SK-N-SH (cell line): ENCODE measurements at regions not wholly inside any gene's neighbourhood (a gene's known extent, or its start where the extent isn't known, plus 50 kb on each side); places are given as distances from the start of the nearest gene placed in this dataset.
"Not testable (repeated sequence)": the region's sequence is repeated elsewhere in the genome, so short reads cannot be mapped to it uniquely, and the experiment has no call there.

Experiments used
- CTCF ChIA-PET: fragments of 300-600, 350-600 bp; formaldehyde crosslinking; extraction: SDS; loops from one replicate; lab custom pipeline; 2021; lab: Yijun Ruan, JAX
- POLR2A ChIA-PET: fragments of 350-600 bp; sonication (Branson Sonifier 250); formaldehyde crosslinking; extraction: SDS; loops from one replicate; lab custom pipeline; 2020; ENCODE audit warnings: antibody characterized with exemption, inconsistent platforms; lab: Yijun Ruan, JAX
- DNase-seq: peaks from one replicate; pipeline ENCODE4 v3.0.0; 2012
- H2AFZ ChIP-seq: fragments of 200-600 bp; sonication (generic); 2 replicates; pipeline ENCODE4 v1.8.1; 2016; ENCODE audit warnings: antibody characterized with exemption, mild to moderate bottlenecking, low read depth
- H3F3A ChIP-seq: fragments of 200-600 bp; sonication (generic); replicated peaks from 2 replicates; pipeline ENCODE3; 2016; ENCODE audit warnings: antibody characterized with exemption, mild to moderate bottlenecking; ENCODE audit not compliant: insufficient read depth
- H3K27ac ChIP-seq, 2 experiments: fragments of 200-500 bp in 1 of 2; fragments of 200-600 bp in 1 of 2; sonication (Bioruptor generic) in 1 of 2; sonication (generic), shearing (Covaris generic) in 1 of 2; 2 replicates each; pipeline versions ENCODE4 v1.5.1 to v1.6.1; 2014 to 2016; ENCODE audit warnings: low read depth in 2 of 2, inconsistent platforms in 1 of 2, low read length in 1 of 2, mild to moderate bottlenecking in 1 of 2, mixed read lengths in 1 of 2
- H3K27me3 ChIP-seq: fragments of 200-600 bp; sonication (generic), shearing (Covaris generic); 2 replicates; pipeline ENCODE4 v1.6.1; 2016; ENCODE audit warnings: mixed run types; ENCODE audit not compliant: insufficient read depth
- H3K36me3 ChIP-seq, 2 experiments: fragments of 200-500 bp in 1 of 2; fragments of 200-600 bp in 1 of 2; sonication (Bioruptor generic) in 1 of 2; sonication (generic) in 1 of 2; replicated peaks in 1 of 2; 2 replicates each; pipeline versions ENCODE3 to v1.5.1; 2014 to 2016; ENCODE audit warnings: low read length in 1 of 2, mild to moderate bottlenecking in 1 of 2; ENCODE audit not compliant: insufficient read depth in 2 of 2, control insufficient read depth in 1 of 2
- H3K4me1 ChIP-seq, 2 experiments: fragments of 200-500 bp in 1 of 2; fragments of 200-600 bp in 1 of 2; sonication (Bioruptor generic) in 1 of 2; sonication (generic), shearing (Covaris generic) in 1 of 2; 2 replicates each; pipeline versions ENCODE4 v1.5.1 to v1.6.1; 2014 to 2016; ENCODE audit warnings: low read depth in 1 of 2, low read length in 1 of 2, mixed run types in 1 of 2; ENCODE audit not compliant: insufficient read depth in 2 of 2, control insufficient read depth in 1 of 2
- H3K4me2 ChIP-seq: fragments of 200-600 bp; sonication (generic), shearing (Covaris generic); 2 replicates; pipeline ENCODE4 v1.6.1; 2017; ENCODE audit warnings: mixed run types
- H3K4me3 ChIP-seq, 2 experiments: fragments of 200-500 bp in 1 of 2; fragments of 200-600 bp in 1 of 2; sonication (Bioruptor generic) in 1 of 2; sonication (generic), shearing (Covaris generic) in 1 of 2; 2 replicates each; pipeline versions ENCODE4 v1.5.1 to v1.8.1; 2014 to 2016; ENCODE audit warnings: low read depth in 2 of 2, inconsistent platforms in 1 of 2, low read length in 1 of 2, mild to moderate bottlenecking in 1 of 2, mixed read lengths in 1 of 2, moderate library complexity in 1 of 2
- H3K79me2 ChIP-seq: fragments of 200-600 bp; sonication (generic); 2 replicates; pipeline ENCODE4 v1.8.1; 2017; ENCODE audit warnings: mild to moderate bottlenecking; ENCODE audit not compliant: insufficient read depth
- H3K9ac ChIP-seq: fragments of 200-600 bp; sonication (generic); 2 replicates; pipeline ENCODE4 v1.6.1; 2017; ENCODE audit warnings: mixed run types
- H3K9me2 ChIP-seq: fragments of 200-600 bp; sonication (generic); 2 replicates; pipeline ENCODE4 v1.6.1; 2017; ENCODE audit warnings: mixed run types
- H3K9me3 ChIP-seq: fragments of 200-600 bp; sonication (generic); 2 replicates; pipeline ENCODE4 v1.6.1; 2017; ENCODE audit warnings: mixed run types, mild to moderate bottlenecking, moderate library complexity
- H4K20me1 ChIP-seq: fragments of 200-600 bp; sonication (generic); 2 replicates; pipeline ENCODE4 v1.6.1; 2017; ENCODE audit warnings: mild to moderate bottlenecking, mixed run types; ENCODE audit not compliant: insufficient read depth
- EP300 ChIP-seq, 2 experiments: IDR thresholded peaks; 2 replicates each; pipeline versions ENCODE4 v1.4.0 to v1.6.1; 2012; ENCODE audit warnings: borderline replicate concordance in 1 of 2, low read depth in 1 of 2, low read length in 1 of 2
- FOXJ3 ChIP-seq: sonication (generic); formaldehyde crosslinking; IDR thresholded peaks from 2 replicates; pipeline ENCODE4 v1.5.1; 2020; ENCODE audit warnings: mild to moderate bottlenecking, missing genetic modification reagents
- MEF2A ChIP-seq: IDR thresholded peaks from 2 replicates; pipeline ENCODE4 v1.4.0; 2012; ENCODE audit warnings: low read depth, borderline replicate concordance
- NRF1 ChIP-seq: IDR thresholded peaks from 2 replicates; pipeline ENCODE4 v1.6.1; 2012; ENCODE audit warnings: low read depth, mild to moderate bottlenecking, low read length
- RAD21 ChIP-seq: IDR thresholded peaks from 2 replicates; pipeline ENCODE4 v1.6.1; 2012; ENCODE audit warnings: mild to moderate bottlenecking, low read length
- RXRA ChIP-seq: IDR thresholded peaks from 2 replicates; pipeline ENCODE4 v1.4.0; 2012; ENCODE audit warnings: low read depth, mild to moderate bottlenecking, borderline replicate concordance
- SIN3A ChIP-seq: IDR thresholded peaks from 2 replicates; pipeline ENCODE4 v1.6.1; 2012; ENCODE audit warnings: low read depth, mild to moderate bottlenecking, low read length, moderate library complexity, borderline replicate concordance
- SMC3 ChIP-seq: IDR thresholded peaks from 2 replicates; pipeline ENCODE4 v1.6.1; 2012; ENCODE audit warnings: low read depth, low read length, improper control_type of control experiment
- TEAD4 ChIP-seq: IDR thresholded peaks from 2 replicates; pipeline ENCODE4 v1.4.0; 2012; ENCODE audit warnings: mild to moderate bottlenecking, borderline replicate concordance; ENCODE audit not compliant: insufficient read depth
- USF2 ChIP-seq: fragments of 150-350 bp; IDR thresholded peaks from 2 replicates; pipeline ENCODE4 v1.6.1; 2017; ENCODE audit warnings: antibody characterized with exemption, low read length, low read depth, borderline replicate concordance
- WGBS: methylation state at CpG from one replicate; pipeline ENCODE4 v1.1.6; 2017; ENCODE audit warnings: low lambda C conversion rate; 5-methylcytosine and 5-hydroxymethylcytosine counted together
- TF ChIP-seq, protein P1 (sequence below): fragments of 200-600 bp; sonication (generic); IDR thresholded peaks from 2 replicates; pipeline ENCODE4 v1.6.1; 2017; ENCODE audit warnings: antibody characterized with exemption, mild to moderate bottlenecking, moderate library complexity

DNA sequence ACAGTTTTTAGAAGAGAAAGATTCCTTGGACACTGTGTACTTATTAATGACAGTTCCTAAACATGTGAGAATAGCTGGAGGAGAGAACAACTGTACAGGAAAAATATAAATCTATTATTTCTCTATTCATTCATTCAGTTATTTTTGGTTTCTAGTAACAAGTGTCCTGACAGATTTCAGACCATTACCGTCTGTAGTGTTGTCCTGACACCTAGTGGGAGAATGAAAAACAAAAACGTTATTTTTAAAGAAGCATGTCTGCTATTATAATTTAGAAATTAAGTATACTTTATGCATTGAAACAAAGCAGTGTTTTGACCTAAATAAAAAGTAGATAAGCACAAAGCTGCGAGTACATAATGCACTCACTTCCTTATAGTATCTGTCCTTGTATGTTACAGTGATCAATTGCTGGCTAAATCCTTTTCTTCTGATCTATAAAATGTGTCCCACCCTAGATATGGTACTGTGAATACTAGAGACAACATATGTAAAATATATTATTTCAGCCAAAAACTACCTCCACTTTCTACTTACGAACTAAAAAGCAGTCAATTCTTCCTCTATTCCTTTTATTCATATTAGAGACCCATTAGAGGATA lies 575.6 kb downstream of the ARL4A start:
- 2% methylated on average over 4 of the region's 4 CpGs for WGBS

DNA sequence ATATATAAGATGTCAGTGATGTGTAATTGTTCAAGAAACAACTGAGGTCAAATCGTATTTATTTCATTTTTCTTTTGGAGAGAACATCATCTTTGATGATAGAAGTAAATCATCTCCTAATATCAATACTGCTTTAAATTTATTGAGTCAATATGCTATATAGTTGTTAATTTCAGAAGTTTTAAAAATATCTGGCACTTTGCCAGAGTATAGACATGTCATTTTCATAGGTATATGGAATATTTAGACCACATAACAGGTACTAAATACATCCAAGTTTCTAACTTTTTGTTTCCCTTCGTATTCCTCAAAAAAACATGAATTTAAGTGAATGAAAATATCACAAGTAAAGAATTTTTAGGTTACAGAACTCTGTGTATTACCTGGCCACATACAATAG lies 577.8 kb downstream of the ARL4A start:
- Histone ChIP-seq H4K20me1 (no peaks in the 10 kb centered on the region), H3K27ac (no peak overlapping the region), H3K4me2 (no peak overlapping the region), H3K79me2 (no peaks in the 10 kb centered on the region), H3K36me3 (no peaks in the 10 kb centered on the region), H3K4me3 (no peak overlapping the region), H3K4me1 (no peaks in the 10 kb centered on the region), H3F3A (no peaks in the 10 kb centered on the region), H3K27me3 (no peaks in the 10 kb centered on the region; the same call in 1 of the 2 replicates), H3K9me3 (no peaks in the 10 kb centered on the region), H2AFZ (no peak overlapping the region), H3K9ac (no peak overlapping the region), H3K9me2 (no peaks in the 10 kb centered on the region)
- WGBS, result 15% methylated on average over 2 of the region's 2 CpGs
- CTCF ChIA-PET, result interaction anchor here (1.6 to 2.8 kb wide), 2 partner anchors 627 to 740 kb away, joined by 8 to 13 read pairs; no protein-coding TSS in a partner anchor
- DNase-seq, result no peak
- POLR2A ChIA-PET, result no interaction called here
- no peak for TF ChIP-seq RXRA
- TF ChIP-seq MEF2A, result no peak
- TF ChIP-seq FOXJ3 (CRISPR knock-in tag), result no peak
- TF ChIP-seq SIN3A, result no peak
- TF ChIP-seq TEAD4, result no peak
- TF ChIP-seq USF2, result no peak
- no peak for TF ChIP-seq EP300 (IDR thresholded peaks at IDR 0.05; ENCODE audit: borderline replicate concordance in 1 of 2, low read depth in 1 of 2, low read length in 1 of 2)

More for the DNA sequence above, 575.6 kb downstream of the ARL4A start:
- DNase-seq, result peak; percentile 5
- H3F3A ChIP-seq, result no peaks in the 10 kb centered on the region
- no peaks in the 10 kb centered on the region for H3K9me2 ChIP-seq
- H3K9ac ChIP-seq, result no peak overlapping the region
- H2AFZ ChIP-seq, result no peak overlapping the region
- no peak overlapping the region for H3K4me2 ChIP-seq
- no peaks in the 10 kb centered on the region; the same call in 1 of the 2 replicates for H3K27me3 ChIP-seq
- peak; percentile 90 for TF ChIP-seq RAD21
- 0 out of 2 replicates have a peak, but pooled peaks have one; percentile 4 for TF ChIP-seq NRF1
- TF ChIP-seq, protein P1, sequence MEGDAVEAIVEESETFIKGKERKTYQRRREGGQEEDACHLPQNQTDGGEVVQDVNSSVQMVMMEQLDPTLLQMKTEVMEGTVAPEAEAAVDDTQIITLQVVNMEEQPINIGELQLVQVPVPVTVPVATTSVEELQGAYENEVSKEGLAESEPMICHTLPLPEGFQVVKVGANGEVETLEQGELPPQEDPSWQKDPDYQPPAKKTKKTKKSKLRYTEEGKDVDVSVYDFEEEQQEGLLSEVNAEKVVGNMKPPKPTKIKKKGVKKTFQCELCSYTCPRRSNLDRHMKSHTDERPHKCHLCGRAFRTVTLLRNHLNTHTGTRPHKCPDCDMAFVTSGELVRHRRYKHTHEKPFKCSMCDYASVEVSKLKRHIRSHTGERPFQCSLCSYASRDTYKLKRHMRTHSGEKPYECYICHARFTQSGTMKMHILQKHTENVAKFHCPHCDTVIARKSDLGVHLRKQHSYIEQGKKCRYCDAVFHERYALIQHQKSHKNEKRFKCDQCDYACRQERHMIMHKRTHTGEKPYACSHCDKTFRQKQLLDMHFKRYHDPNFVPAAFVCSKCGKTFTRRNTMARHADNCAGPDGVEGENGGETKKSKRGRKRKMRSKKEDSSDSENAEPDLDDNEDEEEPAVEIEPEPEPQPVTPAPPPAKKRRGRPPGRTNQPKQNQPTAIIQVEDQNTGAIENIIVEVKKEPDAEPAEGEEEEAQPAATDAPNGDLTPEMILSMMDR, result peak; percentile 85
- peak; percentile 65; the same call in 1 of the 2 replicates for TF ChIP-seq SMC3
- TF ChIP-seq RXRA, result no peak
- H3K79me2 ChIP-seq, result no peaks in the 10 kb centered on the region
- ChIA-PET CTCF (interaction anchor here (0.6 to 5.9 kb wide), 31 partner anchors 9 to 1959 kb away, joined by 3 to 36 read pairs (median 4); partner anchors contain the start of gene ARL4A), POLR2A (no interaction called here)
- H3K27ac ChIP-seq, result no peak overlapping the region
- no peaks in the 10 kb centered on the region for H3K36me3 ChIP-seq
- H3K4me1 ChIP-seq, result no peaks in the 10 kb centered on the region
- no peaks in the 10 kb centered on the region for H3K9me3 ChIP-seq
- no peak overlapping the region for H3K4me3 ChIP-seq
- H4K20me1 ChIP-seq, result no peaks in the 10 kb centered on the region

- H3K36me3 ChIP-seq, H3K4me2 ChIP-seq, H3F3A ChIP-seq, CTCF ChIA-PET, H3K27me3 ChIP-seq, H3K9me3 ChIP-seq, H3K9ac ChIP-seq, DNase-seq, H3K4me3 ChIP-seq, H3K27ac ChIP-seq, H3K79me2 ChIP-seq, POLR2A ChIA-PET, H4K20me1 ChIP-seq, H3K4me1 ChIP-seq, H3K9me2 ChIP-seq, H2AFZ ChIP-seq: not testable (repeated sequence)
- 50% methylated on average over 6 of the region's 9 CpGs for WGBS
Observed at GRCh38 chr7:13274205-13274604, 586.8 kb downstream of the ARL4A start.
